SKM-1 treated with dmso at 0.1 percent for 144 hours (cell line): ENCODE measurements at regions not wholly inside any gene's neighbourhood (a gene's known extent, or its start where the extent isn't known, plus 50 kb on each side); places are given as distances from the start of the nearest gene placed in this dataset.

Experiments used
- DNase-seq: peaks from one replicate; lab custom pipeline; 2025; ENCODE audit not compliant: unreplicated experiment; lab: John Stamatoyannopoulos, UW

GRCh38 chr10:43885842-43886241 lies 237.2 kb upstream of the ZNF32 start:
- DNase-seq: no peak

GRCh38 chr10:43885252-43885651 lies 236.6 kb upstream of the ZNF32 start:
- no peak for DNase-seq

- DNase-seq: no peak
Measured at GRCh38 chr10:43884501-43885105, 235.9 kb upstream of the ZNF32 start.

GRCh38 chr10:43882711-43883110 lies 234.0 kb upstream of the ZNF32 start:
- no peak for DNase-seq

- no peak for DNase-seq
Measured at GRCh38 chr10:43881657-43882056, 233.0 kb upstream of the ZNF32 start.

- no peak for DNase-seq
Measured at GRCh38 chr10:43880160-43880559, 231.5 kb upstream of the ZNF32 start.

GRCh38 chr10:43879742-43880141 lies 231.1 kb upstream of the ZNF32 start:
- no peak for DNase-seq

GRCh38 chr10:43879162-43879561 lies 230.5 kb upstream of the ZNF32 start:
- no peak for DNase-seq

- no peak for DNase-seq
Measured at GRCh38 chr10:43878386-43878785, 229.7 kb upstream of the ZNF32 start.

- DNase-seq: no peak
Measured at GRCh38 chr10:43876976-43877375, 228.3 kb upstream of the ZNF32 start.

GRCh38 chr10:43874984-43875383 lies 226.3 kb upstream of the ZNF32 start:
- DNase-seq: no peak

- no peak for DNase-seq
Measured at GRCh38 chr10:43873717-43874116, 225.0 kb upstream of the ZNF32 start.

GRCh38 chr10:43872644-43873043 lies 224.0 kb upstream of the ZNF32 start:
- DNase-seq: no peak

GRCh38 chr10:43871545-43871944 lies 222.9 kb upstream of the ZNF32 start:
- DNase-seq: no peak

GRCh38 chr10:43870968-43871439 lies 222.3 kb upstream of the ZNF32 start:
- no peak for DNase-seq

- no peak for DNase-seq
Measured at GRCh38 chr10:43869669-43870322, 221.1 kb upstream of the ZNF32 start.

- DNase-seq: no peak
Measured at GRCh38 chr10:43868952-43869351, 220.3 kb upstream of the ZNF32 start.

- DNase-seq: no peak
Measured at GRCh38 chr10:43867667-43868565, 219.2 kb upstream of the ZNF32 start.

GRCh38 chr10:43867113-43867512 lies 218.4 kb upstream of the ZNF32 start:
- DNase-seq: no peak

GRCh38 chr10:43866712-43867111 lies 218.0 kb upstream of the ZNF32 start:
- no peak for DNase-seq

- DNase-seq: no peak
Measured at GRCh38 chr10:43865265-43866135, 216.8 kb upstream of the ZNF32 start.
